ENCODE measurements at regions not wholly inside any gene's neighbourhood (a gene's known extent, or its start where the extent isn't known, plus 50 kb on each side); places are given as distances from the start of the nearest gene placed in this dataset.

DNA sequence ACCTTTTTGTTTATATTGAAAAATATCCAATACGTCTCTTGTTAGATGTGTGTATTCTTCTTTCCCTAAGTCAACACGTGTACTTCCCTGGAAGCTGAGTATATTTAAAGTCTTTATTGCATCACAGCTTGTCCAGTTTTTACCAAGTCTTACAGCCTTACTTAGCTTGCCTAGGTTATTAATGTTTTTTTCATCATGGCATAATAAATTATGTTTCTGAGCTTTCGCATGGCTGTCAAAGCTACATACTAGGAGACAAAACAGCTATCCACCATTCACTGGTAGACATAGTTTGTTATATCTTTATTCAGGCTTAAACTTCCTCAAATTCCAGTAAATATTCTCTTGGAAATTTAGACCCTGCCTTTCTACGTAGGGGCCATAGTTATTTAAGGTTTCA, 224.2 kb downstream of the BCHE start:
- intact Hi-C loops (cut with micrococcal nuclease), result no loop called here
- H3K4ac ChIP-seq (ENCODE audit: low read depth, low read length), result no peak overlapping the region

More for the DNA sequence above, 224.2 kb downstream of the BCHE start:
- Histone ChIP-seq H3K9ac (ENCODE audit: low read depth, low read length) (no peak overlapping the region), H3K18ac (ENCODE audit: low read depth, low read length) (no peak overlapping the region), H3K23ac (ENCODE audit: low read depth, low read length) (no peak overlapping the region), H2BK15ac (ENCODE audit: low read depth, low read length) (no peak overlapping the region), H2BK120ac (ENCODE audit: low read depth, low read length) (no peak overlapping the region), H2AFZ (replicated peaks; ENCODE audit: low read length, poor library complexity) (no peak overlapping the region), H3K9me1 (ENCODE audit: insufficient read depth, low read length) (no peaks in the 10 kb centered on the region), H2BK20ac (ENCODE audit: low read depth, low read length) (no peak overlapping the region), H3K4me3 (ENCODE audit: insufficient read depth, low read depth, low read length) (no peak overlapping the region), H4K20me1 (ENCODE audit: insufficient read depth, low read length) (no peaks in the 10 kb centered on the region), H2AK9ac (replicated peaks; ENCODE audit: low read depth, low read length, poor library complexity) (no peak overlapping the region), H3K4me2 (ENCODE audit: low read depth, low read length) (no peak overlapping the region), H2BK5ac (ENCODE audit: low read depth, low read length, poor library complexity, severe bottlenecking) (no peak overlapping the region), H3K27me3 (ENCODE audit: control insufficient read depth, insufficient read depth, low read length) (no peaks in the 10 kb centered on the region), H3K56ac (ENCODE audit: extremely low read depth, insufficient read depth, low read length) (no peak overlapping the region), H4K91ac (ENCODE audit: insufficient read depth, low read depth, low read length) (no peak overlapping the region), H4K5ac (ENCODE audit: low read depth, low read length) (no peak overlapping the region), H3K36me3 (ENCODE audit: control insufficient read depth, insufficient read depth, low read length) (no peaks in the 10 kb centered on the region), H3K4me1 (ENCODE audit: control insufficient read depth, insufficient read depth, low read length) (no peaks in the 10 kb centered on the region), H3K27ac (ENCODE audit: insufficient read depth, low read length) (no peak overlapping the region), H4K8ac (ENCODE audit: low read depth in 2 of 2, low read length in 2 of 2) (no peak overlapping the region), H3K14ac (replicated peaks; ENCODE audit: low read depth, low read length) (no peak overlapping the region), H3K9me3 (ENCODE audit: control insufficient read depth, insufficient read depth, low read length) (no peaks in the 10 kb centered on the region), H2AK5ac (ENCODE audit: low read depth, low read length) (no peak overlapping the region), H3K79me1 (ENCODE audit: low read depth in 1 of 2, low read length in 2 of 2) (no peaks in the 10 kb centered on the region)
- ChIA-PET CTCF (no interaction called here), POLR2A (ENCODE audit: unreplicated experiment) (no interaction called here)
- no TSS peak for BruUV-seq (replicated peaks)
- ATAC-seq (ENCODE audit: low read depth) (no peak), DNase-seq (no peak)
- TF ChIP-seq RAD21 (IDR thresholded peaks at IDR 0.05; ENCODE audit: low read length), result no peak
- dilution Hi-C loops (cut with HindIII; ENCODE audit: low sequenced_read_pairs, unreplicated experiment), result no loop called here
- in situ Hi-C loops (cut with MboI; ENCODE audit: low sequenced_read_pairs), result no loop called here
- no CpG with 5 or more reads among the region's 4 CpGs for WGBS, 2 experiments (ENCODE audit: extremely low coverage in 2 of 2, insufficient read length in 1 of 2)

All from IMR-90 (cell line).